PFSK-1 (cell line): ENCODE measurements at regions not wholly inside any gene's neighbourhood (a gene's known extent, or its start where the extent isn't known, plus 50 kb on each side); places are given as distances from the start of the nearest gene placed in this dataset.
A peak's percentile ranks its signal among the peaks of the same experiment; 100 is the strongest.

Source experiments
- FOXP2 ChIP-seq: optimal IDR thresholded peaks from 2 replicates; pipeline ENCODE3; 2011; ENCODE audit warnings: borderline replicate concordance, control low read depth, inconsistent platforms; ENCODE audit not compliant: insufficient read depth; ENCODE audit errors: extremely low read length, extremely low read depth
- POLR2AphosphoS5 ChIP-seq: IDR thresholded peaks from 2 replicates; pipeline ENCODE4 v1.6.1; 2012; ENCODE audit warnings: low read depth, mild to moderate bottlenecking, control low read depth, low read length, moderate library complexity
- SIN3A ChIP-seq: IDR thresholded peaks from 2 replicates; pipeline ENCODE4 v1.6.1; 2012; ENCODE audit warnings: mild to moderate bottlenecking, low read length, moderate library complexity, borderline replicate concordance; ENCODE audit not compliant: insufficient read depth
- TAF1 ChIP-seq: IDR thresholded peaks from 2 replicates; pipeline ENCODE4 v1.6.1; 2012; ENCODE audit warnings: low read length, control low read depth, borderline replicate concordance; ENCODE audit not compliant: insufficient read depth
- TF ChIP-seq, protein P1 (sequence below), 2 experiments: IDR thresholded peaks; 2 replicates each; pipeline versions ENCODE4 v1.6.1 to v1.8.0; 2011 to 2012; ENCODE audit warnings: low read depth in 2 of 2, low read length in 2 of 2, control low read depth in 1 of 2, inconsistent platforms in 1 of 2, mild to moderate bottlenecking in 1 of 2, moderate library complexity in 1 of 2; ENCODE audit not compliant: insufficient read depth in 1 of 2

DNA sequence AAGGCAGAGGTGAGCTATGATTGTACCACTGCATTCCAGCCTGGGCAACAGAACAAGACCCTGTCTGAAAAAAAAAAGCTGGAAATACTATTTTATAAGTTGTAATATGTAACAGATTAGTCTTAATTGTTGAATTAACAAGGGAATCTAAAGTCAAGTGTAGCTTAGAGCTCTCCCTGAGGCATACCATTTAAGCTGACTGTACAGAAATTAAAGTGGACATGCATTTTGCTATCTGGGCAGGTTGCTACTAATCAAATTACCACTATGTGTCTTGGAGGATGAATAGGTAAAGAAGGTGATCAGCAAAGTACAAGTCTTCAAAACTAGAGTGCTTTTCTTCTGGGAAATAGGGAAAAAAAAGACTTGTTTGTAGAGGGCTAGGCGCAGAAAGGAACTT lies 205.3 kb upstream of the JADE1 start:
- no peak for TF ChIP-seq FOXP2
- TF ChIP-seq SIN3A: no peak
- no peak for TF ChIP-seq POLR2AphosphoS5
- TF ChIP-seq, protein P1, sequence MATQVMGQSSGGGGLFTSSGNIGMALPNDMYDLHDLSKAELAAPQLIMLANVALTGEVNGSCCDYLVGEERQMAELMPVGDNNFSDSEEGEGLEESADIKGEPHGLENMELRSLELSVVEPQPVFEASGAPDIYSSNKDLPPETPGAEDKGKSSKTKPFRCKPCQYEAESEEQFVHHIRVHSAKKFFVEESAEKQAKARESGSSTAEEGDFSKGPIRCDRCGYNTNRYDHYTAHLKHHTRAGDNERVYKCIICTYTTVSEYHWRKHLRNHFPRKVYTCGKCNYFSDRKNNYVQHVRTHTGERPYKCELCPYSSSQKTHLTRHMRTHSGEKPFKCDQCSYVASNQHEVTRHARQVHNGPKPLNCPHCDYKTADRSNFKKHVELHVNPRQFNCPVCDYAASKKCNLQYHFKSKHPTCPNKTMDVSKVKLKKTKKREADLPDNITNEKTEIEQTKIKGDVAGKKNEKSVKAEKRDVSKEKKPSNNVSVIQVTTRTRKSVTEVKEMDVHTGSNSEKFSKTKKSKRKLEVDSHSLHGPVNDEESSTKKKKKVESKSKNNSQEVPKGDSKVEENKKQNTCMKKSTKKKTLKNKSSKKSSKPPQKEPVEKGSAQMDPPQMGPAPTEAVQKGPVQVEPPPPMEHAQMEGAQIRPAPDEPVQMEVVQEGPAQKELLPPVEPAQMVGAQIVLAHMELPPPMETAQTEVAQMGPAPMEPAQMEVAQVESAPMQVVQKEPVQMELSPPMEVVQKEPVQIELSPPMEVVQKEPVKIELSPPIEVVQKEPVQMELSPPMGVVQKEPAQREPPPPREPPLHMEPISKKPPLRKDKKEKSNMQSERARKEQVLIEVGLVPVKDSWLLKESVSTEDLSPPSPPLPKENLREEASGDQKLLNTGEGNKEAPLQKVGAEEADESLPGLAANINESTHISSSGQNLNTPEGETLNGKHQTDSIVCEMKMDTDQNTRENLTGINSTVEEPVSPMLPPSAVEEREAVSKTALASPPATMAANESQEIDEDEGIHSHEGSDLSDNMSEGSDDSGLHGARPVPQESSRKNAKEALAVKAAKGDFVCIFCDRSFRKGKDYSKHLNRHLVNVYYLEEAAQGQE (IDR thresholded peaks at IDR 0.05; ENCODE audit: insufficient read depth in 1 of 2, low read depth in 2 of 2, low read length in 2 of 2): no peak
- no peak for TF ChIP-seq TAF1

DNA sequence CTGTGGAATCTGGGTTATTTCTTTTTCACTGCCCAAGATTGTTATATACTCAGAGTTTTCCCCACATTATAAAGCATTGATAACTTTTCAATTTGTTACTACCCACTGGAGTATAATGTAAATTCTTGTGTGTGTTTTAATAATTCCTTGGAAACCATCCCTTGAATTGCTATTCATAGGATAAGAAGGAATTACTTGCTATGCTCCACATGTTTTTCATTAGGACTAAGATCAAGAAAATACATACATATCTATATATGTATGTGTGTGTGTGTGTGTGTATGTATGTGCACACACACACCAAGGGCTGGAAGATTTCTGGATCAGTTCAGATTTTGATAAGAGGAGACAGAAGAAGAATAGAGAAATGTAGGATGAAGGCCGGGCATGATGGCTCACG lies 206.4 kb upstream of the JADE1 start:
- TF ChIP-seq POLR2AphosphoS5 (no peak), TAF1 (no peak), FOXP2 (no peak)
- TF ChIP-seq, protein P1 (IDR thresholded peaks at IDR 0.05; ENCODE audit: insufficient read depth in 1 of 2, low read depth in 2 of 2, low read length in 2 of 2): no peak

DNA sequence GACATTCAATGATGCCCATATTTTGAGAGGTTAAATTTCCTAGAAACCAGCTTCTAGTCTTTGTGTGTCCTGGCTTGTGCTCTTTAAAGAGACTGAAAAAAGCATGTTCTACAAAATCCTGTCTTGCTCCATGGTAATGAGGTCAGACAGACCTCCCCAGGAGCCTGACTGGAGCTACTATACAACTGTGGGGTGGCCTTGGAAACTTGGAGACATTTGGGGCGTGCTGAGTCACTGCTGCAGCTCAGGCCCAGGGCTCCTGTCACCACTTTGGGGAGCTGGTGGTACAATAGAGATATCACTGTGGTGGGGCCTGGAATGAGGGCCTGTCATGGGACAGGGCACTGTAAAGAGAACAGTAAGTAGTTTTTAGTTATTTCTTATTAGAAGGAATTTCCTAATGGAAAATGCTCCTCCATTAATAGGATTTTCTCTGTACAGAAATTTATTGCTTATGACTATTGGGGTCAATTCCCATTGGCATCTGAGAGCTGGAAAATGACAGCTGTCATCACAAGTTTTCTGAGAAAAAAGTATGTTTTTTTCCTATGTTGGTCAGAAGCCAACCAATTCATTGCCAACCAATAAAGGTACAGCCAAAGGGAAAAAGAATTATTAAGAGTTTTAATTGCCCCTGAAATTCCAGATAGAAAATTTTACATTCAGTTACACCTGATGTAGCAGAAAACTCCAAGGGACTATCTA lies 207.4 kb upstream of the JADE1 start:
- no peak for TF ChIP-seq POLR2AphosphoS5
- no peak for TF ChIP-seq SIN3A
- TF ChIP-seq FOXP2: no peak
- TF ChIP-seq TAF1: no peak
- TF ChIP-seq, protein P1 (IDR thresholded peaks at IDR 0.05; ENCODE audit: insufficient read depth in 1 of 2, low read depth in 2 of 2, low read length in 2 of 2): no peak

DNA sequence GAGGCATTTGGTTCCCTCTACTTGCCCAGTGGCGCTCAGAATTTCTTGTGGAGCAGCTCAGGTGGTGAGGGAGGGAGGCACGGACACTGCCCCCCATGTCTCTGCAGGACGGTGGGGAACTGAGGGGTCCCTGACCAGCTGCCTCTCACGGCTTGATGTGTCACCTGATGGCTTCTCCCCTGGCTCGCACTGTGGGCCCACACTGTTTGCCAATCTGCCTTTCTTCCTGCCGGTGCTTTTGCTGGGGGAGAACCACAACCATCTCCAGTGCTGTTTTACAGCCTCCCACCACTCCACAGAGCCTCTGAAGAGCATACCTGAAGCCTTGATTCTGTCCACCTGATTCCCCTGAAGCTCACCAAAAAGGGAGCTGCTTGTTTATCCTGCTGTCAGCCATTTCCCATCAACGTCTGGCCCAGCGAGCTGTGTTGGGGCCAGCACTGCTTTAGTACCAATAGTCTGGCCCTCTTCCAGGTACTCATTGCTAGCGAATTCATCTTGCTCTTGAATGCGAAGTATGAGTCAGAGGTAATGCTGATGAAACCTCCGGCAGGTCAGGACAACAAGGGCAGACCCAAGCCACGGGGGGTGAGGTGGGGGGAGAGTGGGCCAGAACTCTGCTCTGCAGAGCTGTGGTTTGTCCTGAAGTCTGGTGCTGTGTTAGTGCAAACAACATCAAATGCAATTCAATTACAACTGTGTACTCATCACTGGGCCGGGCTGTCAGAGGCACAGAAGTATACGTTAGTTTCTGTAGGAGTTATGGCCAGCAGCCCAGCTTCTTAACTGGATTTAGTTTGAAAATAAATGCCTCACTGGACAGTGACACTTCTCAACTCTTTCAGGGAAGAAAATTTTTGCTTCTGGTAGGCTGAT lies 208.3 kb upstream of the JADE1 start:
- TF ChIP-seq TAF1 (no peak), SIN3A (peak; percentile 93; the same call in 1 of the 2 replicates), FOXP2 (peak; percentile 99), POLR2AphosphoS5 (peak; percentile 67)
- TF ChIP-seq, protein P1 (IDR thresholded peaks at IDR 0.05; ENCODE audit: insufficient read depth in 1 of 2, low read depth in 2 of 2, low read length in 2 of 2): peak; percentile 13 to 47; a peak in 2 of 4 replicates
